ENCODE measurements at regions not wholly inside any gene's neighbourhood (a gene's known extent, or its start where the extent isn't known, plus 50 kb on each side); places are given as distances from the start of the nearest gene placed in this dataset.

GRCh38 chr15:53171571-53171970 lies 381.4 kb upstream of the ONECUT1 start:
- Histone ChIP-seq H3K36me3 (ENCODE audit: control insufficient read depth, insufficient read depth, low read length) (no peaks in the 10 kb centered on the region), H3K4me3 (ENCODE audit: low read length) (no peak overlapping the region), H3K27me3 (ENCODE audit: control insufficient read depth, insufficient read depth, low read length) (no peaks in the 10 kb centered on the region), H3K4me1 (ENCODE audit: control insufficient read depth, insufficient read depth, low read length) (no peaks in the 10 kb centered on the region), H3K9me3 (ENCODE audit: control insufficient read depth, insufficient read depth, low read length) (no peaks in the 10 kb centered on the region), H3K27ac (ENCODE audit: low read length) (no peak overlapping the region)
- WGBS (ENCODE audit: insufficient coverage), result 36% methylated on average over 1 of the region's 1 CpG
- no peak for ATAC-seq
- H3K27me3 Mint-ChIP-seq (ENCODE audit: low read depth in 2 of 2), result no peaks in the 10 kb centered on the region
- intact Hi-C loops (cut with micrococcal nuclease), result loop anchor here (10.0 kb wide), 1 partner anchor 57 kb away; no protein-coding TSS in a partner anchor
- H3K4me1 Mint-ChIP-seq, result no peaks in the 10 kb centered on the region
- H3K4me3 Mint-ChIP-seq, result no peak overlapping the region
- peaks cover 2 to 4% of the 10 kb centered on the region in 2 donors for H3K9me3 Mint-ChIP-seq
- no peak for TF ChIP-seq CTCF (IDR thresholded peaks at IDR 0.05)
- no peak for DNase-seq
- no peaks in the 10 kb centered on the region for H3K36me3 Mint-ChIP-seq
- no peak overlapping the region for H3K27ac Mint-ChIP-seq

GRCh38 chr15:53166684-53167201 lies 376.6 kb upstream of the ONECUT1 start:
- Mint-ChIP-seq H3K4me1 (no peaks in the 10 kb centered on the region), H3K27me3 (ENCODE audit: low read depth in 2 of 2) (no peaks in the 10 kb centered on the region), H3K27ac (no peak overlapping the region), H3K4me3 (no peak overlapping the region), H3K9me3 (peaks cover 8 to 11% of the 10 kb centered on the region in 2 donors), H3K36me3 (no peaks in the 10 kb centered on the region)
- Histone ChIP-seq H3K9me3 (ENCODE audit: control insufficient read depth, insufficient read depth, low read length) (no peaks in the 10 kb centered on the region), H3K36me3 (ENCODE audit: control insufficient read depth, insufficient read depth, low read length) (no peaks in the 10 kb centered on the region), H3K4me1 (ENCODE audit: control insufficient read depth, insufficient read depth, low read length) (no peaks in the 10 kb centered on the region), H3K4me3 (ENCODE audit: low read length) (no peak overlapping the region), H3K27ac (ENCODE audit: low read length) (no peak overlapping the region), H3K27me3 (ENCODE audit: control insufficient read depth, insufficient read depth, low read length) (no peaks in the 10 kb centered on the region)
- no peak for TF ChIP-seq CTCF (IDR thresholded peaks at IDR 0.05)
- no peak for ATAC-seq
- intact Hi-C loops (cut with micrococcal nuclease), result no loop called here
- WGBS (ENCODE audit: insufficient coverage), result 94% methylated on average over 2 of the region's 2 CpGs
- no peak for DNase-seq

- H3K9me3 Mint-ChIP-seq, result peaks cover 8 to 11% of the 10 kb centered on the region in 2 donors
Measured at GRCh38 chr15:53165988-53166683, 376.0 kb upstream of the ONECUT1 start.

More at GRCh38 chr15:53165988-53166683, 376.0 kb upstream of the ONECUT1 start:
- Histone ChIP-seq H3K27ac (ENCODE audit: low read length) (no peak overlapping the region), H3K4me1 (ENCODE audit: control insufficient read depth, insufficient read depth, low read length) (no peaks in the 10 kb centered on the region), H3K36me3 (ENCODE audit: control insufficient read depth, insufficient read depth, low read length) (no peaks in the 10 kb centered on the region), H3K4me3 (ENCODE audit: low read length) (no peak overlapping the region), H3K9me3 (ENCODE audit: control insufficient read depth, insufficient read depth, low read length) (no peaks in the 10 kb centered on the region), H3K27me3 (ENCODE audit: control insufficient read depth, insufficient read depth, low read length) (no peaks in the 10 kb centered on the region)
- no peak for DNase-seq
- no peak overlapping the region for H3K27ac Mint-ChIP-seq
- H3K4me1 Mint-ChIP-seq, result no peaks in the 10 kb centered on the region
- no peak overlapping the region for H3K4me3 Mint-ChIP-seq
- 90% methylated on average over 7 of the region's 7 CpGs for WGBS (ENCODE audit: insufficient coverage)
- no peak for ATAC-seq
- TF ChIP-seq CTCF (IDR thresholded peaks at IDR 0.05), result no peak
- H3K27me3 Mint-ChIP-seq (ENCODE audit: low read depth in 2 of 2), result no peaks in the 10 kb centered on the region
- intact Hi-C loops (cut with micrococcal nuclease), result no loop called here
- no peaks in the 10 kb centered on the region for H3K36me3 Mint-ChIP-seq

All from natural killer cell (primary cell).